ENCODE measurements at regions not wholly inside any gene's neighbourhood (a gene's known extent, or its start where the extent isn't known, plus 50 kb on each side); places are given as distances from the start of the nearest gene placed in this dataset.
"Not testable (repeated sequence)": the region's sequence is repeated elsewhere in the genome, so short reads cannot be mapped to it uniquely, and the experiment has no call there.

DNA sequence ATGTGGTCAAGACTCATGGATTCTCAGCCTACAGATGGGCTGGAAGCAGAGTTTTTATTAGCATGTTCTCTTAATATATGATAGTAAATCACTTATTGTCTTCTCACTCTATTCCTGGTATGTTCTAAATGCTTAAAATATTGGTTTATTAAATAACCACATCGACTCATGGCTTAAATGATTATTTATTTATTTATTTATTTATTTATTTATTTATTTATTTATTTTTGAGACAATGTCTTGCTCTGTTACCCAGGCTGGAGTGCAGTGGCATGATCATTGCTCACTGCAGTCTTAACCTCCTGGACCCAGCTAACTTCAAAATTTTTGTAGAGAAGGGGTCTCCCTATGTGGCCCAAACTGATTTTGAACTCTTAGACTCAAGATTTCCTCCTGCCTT lies 457.2 kb upstream of the TNC start:
- H3K9ac ChIP-seq (ENCODE audit: low read depth, low read length), result no peak overlapping the region
- TF ChIP-seq, protein P1, sequence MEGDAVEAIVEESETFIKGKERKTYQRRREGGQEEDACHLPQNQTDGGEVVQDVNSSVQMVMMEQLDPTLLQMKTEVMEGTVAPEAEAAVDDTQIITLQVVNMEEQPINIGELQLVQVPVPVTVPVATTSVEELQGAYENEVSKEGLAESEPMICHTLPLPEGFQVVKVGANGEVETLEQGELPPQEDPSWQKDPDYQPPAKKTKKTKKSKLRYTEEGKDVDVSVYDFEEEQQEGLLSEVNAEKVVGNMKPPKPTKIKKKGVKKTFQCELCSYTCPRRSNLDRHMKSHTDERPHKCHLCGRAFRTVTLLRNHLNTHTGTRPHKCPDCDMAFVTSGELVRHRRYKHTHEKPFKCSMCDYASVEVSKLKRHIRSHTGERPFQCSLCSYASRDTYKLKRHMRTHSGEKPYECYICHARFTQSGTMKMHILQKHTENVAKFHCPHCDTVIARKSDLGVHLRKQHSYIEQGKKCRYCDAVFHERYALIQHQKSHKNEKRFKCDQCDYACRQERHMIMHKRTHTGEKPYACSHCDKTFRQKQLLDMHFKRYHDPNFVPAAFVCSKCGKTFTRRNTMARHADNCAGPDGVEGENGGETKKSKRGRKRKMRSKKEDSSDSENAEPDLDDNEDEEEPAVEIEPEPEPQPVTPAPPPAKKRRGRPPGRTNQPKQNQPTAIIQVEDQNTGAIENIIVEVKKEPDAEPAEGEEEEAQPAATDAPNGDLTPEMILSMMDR (IDR thresholded peaks at IDR 0.05; ENCODE audit: borderline replicate concordance, extremely low read depth, low read length, poor library complexity, severe bottlenecking), result no peak
- no peak for TF ChIP-seq EZH2 (IDR thresholded peaks at IDR 0.05; ENCODE audit: borderline replicate concordance, low read depth, low read length, severe bottlenecking)
- no peak for DNase-seq
- H3K79me2 ChIP-seq (ENCODE audit: insufficient read depth, low read length), result no peaks in the 10 kb centered on the region
- no peak overlapping the region for H3K4me2 ChIP-seq (ENCODE audit: insufficient read depth, low read length)
- H4K20me1 ChIP-seq (ENCODE audit: insufficient read depth, low read length), result no peaks in the 10 kb centered on the region
- H3K4me1 ChIP-seq (ENCODE audit: insufficient read depth, low read length), result no peaks in the 10 kb centered on the region
- no peak for ATAC-seq (ENCODE audit: insufficient read depth, low read depth)
- no peaks in the 10 kb centered on the region for H3K9me3 ChIP-seq (ENCODE audit: insufficient read depth, low read length, severe bottlenecking)
- H2AFZ ChIP-seq (ENCODE audit: low read depth, low read length), result no peak overlapping the region
- no peak overlapping the region for H3K27ac ChIP-seq (ENCODE audit: low read length)
- H3K4me3 ChIP-seq (ENCODE audit: low read depth in 1 of 2, low read length in 2 of 2), result no peak overlapping the region
- no peaks in the 10 kb centered on the region for H3K27me3 ChIP-seq (ENCODE audit: insufficient read depth, low read length, poor library complexity)
- no peaks in the 10 kb centered on the region for H3K36me3 ChIP-seq (ENCODE audit: insufficient read depth, low read length)

DNA sequence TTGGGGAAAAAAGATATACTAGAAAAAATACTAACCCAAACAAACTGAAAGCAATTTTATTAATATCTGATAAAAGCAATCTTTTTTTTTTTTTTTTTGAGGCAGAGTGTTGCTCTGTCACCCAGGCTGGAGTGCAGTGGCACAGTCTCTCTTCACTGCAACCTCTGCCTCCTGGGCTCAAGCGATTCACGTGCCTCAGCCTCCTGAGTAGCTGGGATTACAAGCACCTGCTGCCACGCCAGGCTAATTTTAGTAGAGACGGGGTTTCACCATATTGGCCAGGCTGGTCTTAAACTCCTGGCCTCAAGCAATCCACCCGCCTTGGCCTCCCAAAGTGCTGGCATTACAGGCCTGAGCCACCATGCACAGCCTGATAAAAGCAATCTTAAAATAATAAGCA lies 467.5 kb upstream of the TNC start:
- H2AFZ ChIP-seq (ENCODE audit: low read depth, low read length); H3K36me3 ChIP-seq (ENCODE audit: insufficient read depth, low read length); H3K4me1 ChIP-seq (ENCODE audit: insufficient read depth, low read length); H3K4me2 ChIP-seq (ENCODE audit: insufficient read depth, low read length); H3K27ac ChIP-seq (ENCODE audit: low read length); H3K79me2 ChIP-seq (ENCODE audit: insufficient read depth, low read length); H3K27me3 ChIP-seq (ENCODE audit: insufficient read depth, low read length, poor library complexity); H3K9me3 ChIP-seq (ENCODE audit: insufficient read depth, low read length, severe bottlenecking); DNase-seq; H3K4me3 ChIP-seq (ENCODE audit: low read depth in 1 of 2, low read length in 2 of 2); H3K9ac ChIP-seq (ENCODE audit: low read depth, low read length); H4K20me1 ChIP-seq (ENCODE audit: insufficient read depth, low read length); ATAC-seq (ENCODE audit: insufficient read depth, low read depth): not testable (repeated sequence)

- Histone ChIP-seq H3K9ac (ENCODE audit: low read depth, low read length) (no peak overlapping the region), H3K4me2 (ENCODE audit: insufficient read depth, low read length) (no peak overlapping the region), H3K27me3 (ENCODE audit: insufficient read depth, low read length, poor library complexity) (no peaks in the 10 kb centered on the region), H3K9me3 (ENCODE audit: insufficient read depth, low read length, severe bottlenecking) (no peaks in the 10 kb centered on the region), H3K27ac (ENCODE audit: low read length) (no peak overlapping the region), H4K20me1 (ENCODE audit: insufficient read depth, low read length) (no peaks in the 10 kb centered on the region), H3K4me3 (ENCODE audit: low read depth in 1 of 2, low read length in 2 of 2) (no peak overlapping the region), H2AFZ (ENCODE audit: low read depth, low read length) (no peak overlapping the region), H3K79me2 (ENCODE audit: insufficient read depth, low read length) (no peaks in the 10 kb centered on the region), H3K4me1 (ENCODE audit: insufficient read depth, low read length) (no peaks in the 10 kb centered on the region), H3K36me3 (ENCODE audit: insufficient read depth, low read length) (no peaks in the 10 kb centered on the region)
- TF ChIP-seq EZH2 (IDR thresholded peaks at IDR 0.05; ENCODE audit: borderline replicate concordance, low read depth, low read length, severe bottlenecking), result no peak
- TF ChIP-seq, protein P1 (IDR thresholded peaks at IDR 0.05; ENCODE audit: borderline replicate concordance, extremely low read depth, low read length, poor library complexity, severe bottlenecking), result no peak
- DNase-seq, result no peak
- no peak for ATAC-seq (ENCODE audit: insufficient read depth, low read depth)
These were observed 469.4 kb upstream of the TNC start for GRCh38 chr9:115587310-115587709.

DNA sequence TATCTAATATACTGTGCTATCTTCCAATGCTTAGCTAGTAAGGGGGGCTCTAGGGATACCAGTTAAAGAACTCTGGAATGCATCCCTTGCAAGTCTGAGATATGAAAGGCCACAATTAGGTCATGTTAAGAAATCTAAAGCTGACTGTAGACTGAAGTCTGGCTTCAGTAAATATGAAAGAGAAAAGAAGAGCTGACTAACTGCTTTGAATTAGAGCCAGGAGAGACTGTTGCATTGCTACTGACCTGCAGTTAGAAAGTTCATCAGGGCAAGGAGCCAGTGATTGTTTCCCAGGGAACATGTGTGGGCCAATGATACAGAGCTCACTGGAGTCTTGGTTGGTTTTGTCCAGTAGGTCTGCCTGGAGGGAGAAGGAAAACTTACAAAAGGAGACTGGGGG lies 472.1 kb upstream of the TNC start:
- no peaks in the 10 kb centered on the region for H3K27me3 ChIP-seq (ENCODE audit: insufficient read depth, low read length, poor library complexity)
- DNase-seq (no peak), ATAC-seq (ENCODE audit: insufficient read depth, low read depth) (no peak)
- H2AFZ ChIP-seq (ENCODE audit: low read depth, low read length), result no peak overlapping the region
- no peaks in the 10 kb centered on the region for H3K36me3 ChIP-seq (ENCODE audit: insufficient read depth, low read length)
- no peak overlapping the region for H3K4me2 ChIP-seq (ENCODE audit: insufficient read depth, low read length)
- no peaks in the 10 kb centered on the region for H3K9me3 ChIP-seq (ENCODE audit: insufficient read depth, low read length, severe bottlenecking)
- H3K4me1 ChIP-seq (ENCODE audit: insufficient read depth, low read length), result no peaks in the 10 kb centered on the region
- H3K9ac ChIP-seq (ENCODE audit: low read depth, low read length), result no peak overlapping the region
- no peaks in the 10 kb centered on the region for H3K79me2 ChIP-seq (ENCODE audit: insufficient read depth, low read length)
- no peak overlapping the region for H3K4me3 ChIP-seq (ENCODE audit: low read depth in 1 of 2, low read length in 2 of 2)
- no peaks in the 10 kb centered on the region for H4K20me1 ChIP-seq (ENCODE audit: insufficient read depth, low read length)
- no peak for TF ChIP-seq EZH2 (IDR thresholded peaks at IDR 0.05; ENCODE audit: borderline replicate concordance, low read depth, low read length, severe bottlenecking)
- TF ChIP-seq, protein P1 (IDR thresholded peaks at IDR 0.05; ENCODE audit: borderline replicate concordance, extremely low read depth, low read length, poor library complexity, severe bottlenecking), result no peak
- H3K27ac ChIP-seq (ENCODE audit: low read length), result no peak overlapping the region

Data from DND-41 (cell line).